NCI-H226 (cell line): ENCODE measurements at regions not wholly inside any gene's neighbourhood (a gene's known extent, or its start where the extent isn't known, plus 50 kb on each side); places are given as distances from the start of the nearest gene placed in this dataset.

Experiments
- DNase-seq: peaks from one replicate; pipeline ENCODE4 v3.0.0-alpha.2; 2015

DNA sequence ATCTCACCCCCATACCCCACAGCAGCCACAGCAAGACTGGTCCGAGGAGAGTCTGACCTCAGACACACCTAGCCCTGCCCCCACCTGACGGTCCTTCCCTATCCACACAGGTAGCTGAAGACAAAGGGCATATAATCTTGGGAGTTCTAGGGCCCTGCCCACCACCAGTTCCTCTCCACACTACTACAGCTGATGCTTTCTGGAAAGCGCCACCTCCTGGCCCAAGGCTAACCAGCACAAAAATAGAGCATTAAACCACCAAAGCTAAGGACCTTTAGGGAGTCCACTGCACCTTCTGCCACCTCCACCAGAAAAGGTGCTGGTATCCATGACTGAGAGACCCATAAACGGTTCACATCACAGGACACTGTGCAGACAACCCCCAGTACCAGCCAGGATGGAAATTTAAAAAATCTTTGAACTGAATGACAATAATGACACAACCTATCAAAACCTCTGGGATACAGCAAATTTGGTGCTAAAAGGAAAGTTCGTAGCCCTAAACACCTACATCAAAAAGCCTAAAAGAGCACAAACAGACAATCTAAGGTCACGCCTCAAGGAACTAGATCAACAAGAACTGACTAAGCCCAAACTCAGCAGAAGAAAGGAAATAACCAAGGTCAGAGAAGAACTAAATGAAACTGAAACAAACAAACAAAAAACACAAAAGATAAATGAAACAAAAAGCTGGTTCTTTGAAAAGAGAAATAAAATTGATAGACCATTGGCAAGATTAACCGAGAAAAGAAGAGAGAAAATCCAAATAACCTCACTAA lies 122.1 kb upstream of the TPRG1 start:
- DNase-seq, result no peak

DNA sequence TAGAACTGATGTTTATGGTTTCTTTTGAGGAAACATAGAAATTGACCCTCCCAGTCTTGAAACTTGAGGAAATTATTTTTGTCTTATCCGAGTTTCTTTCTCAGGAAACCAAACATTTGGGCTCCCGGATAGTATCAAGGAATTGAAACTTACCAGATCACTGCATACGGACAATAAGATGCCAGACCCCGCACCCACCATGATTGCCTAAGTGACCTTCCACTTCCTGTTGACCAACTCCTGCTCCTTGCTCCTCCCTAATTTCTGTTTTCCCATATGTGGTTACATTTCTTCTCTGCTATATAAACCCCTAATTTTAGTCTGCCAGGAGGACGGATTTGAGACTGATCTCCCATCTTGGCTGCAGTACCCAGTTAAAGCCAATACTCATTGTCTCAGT lies 118.4 kb upstream of the TPRG1 start:
- no peak for DNase-seq

DNA sequence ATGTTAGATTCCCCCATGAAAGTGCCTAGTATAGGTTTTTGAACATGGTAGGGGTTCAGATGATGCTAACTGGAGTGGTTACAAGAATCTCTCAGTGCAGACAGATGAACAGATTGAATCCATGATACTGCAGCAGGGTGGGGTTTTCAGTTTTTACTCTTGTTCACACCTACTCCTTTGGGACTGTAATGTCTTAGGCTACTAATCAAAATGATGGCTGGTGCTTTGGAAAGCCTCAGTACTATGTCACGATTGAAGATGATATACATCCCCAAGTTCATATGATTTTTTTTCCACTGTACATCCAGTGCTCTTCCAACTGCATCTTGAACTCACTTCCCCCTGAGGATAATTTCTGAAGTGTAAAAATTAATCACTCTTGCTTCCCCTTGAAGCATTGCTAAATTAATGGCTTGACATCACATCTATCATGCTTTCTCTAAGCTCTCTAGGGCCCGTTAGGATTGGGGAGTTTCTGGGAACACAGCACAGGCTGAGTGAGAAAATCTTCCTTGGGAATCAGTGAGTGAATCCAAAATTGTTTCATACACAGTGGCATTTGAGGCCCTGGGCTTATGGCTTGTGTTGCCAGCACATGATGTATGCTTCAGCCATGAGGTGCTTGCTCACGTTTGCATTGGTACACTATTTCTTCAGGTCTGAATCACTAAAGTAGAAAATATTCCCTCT lies 115.0 kb upstream of the TPRG1 start:
- no peak for DNase-seq

DNA sequence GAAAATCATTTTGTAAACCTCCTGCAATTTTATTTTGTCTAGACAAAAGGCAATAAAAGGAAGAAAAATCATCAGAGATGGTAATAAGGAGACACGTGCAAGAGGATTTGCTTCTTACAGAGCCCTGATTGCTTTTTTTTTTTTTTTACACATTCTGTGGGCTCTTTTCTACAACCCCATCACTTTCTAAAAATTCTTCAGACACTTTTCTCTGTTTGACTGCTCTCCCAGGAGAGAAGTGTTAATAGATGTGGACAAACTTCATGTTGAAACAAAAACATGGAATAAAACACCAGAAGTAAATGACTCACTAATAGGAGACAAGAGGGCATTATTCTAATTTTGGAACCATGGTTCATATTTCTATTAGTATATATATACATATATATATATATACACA lies 114.4 kb upstream of the TPRG1 start:
- no peak for DNase-seq

DNA sequence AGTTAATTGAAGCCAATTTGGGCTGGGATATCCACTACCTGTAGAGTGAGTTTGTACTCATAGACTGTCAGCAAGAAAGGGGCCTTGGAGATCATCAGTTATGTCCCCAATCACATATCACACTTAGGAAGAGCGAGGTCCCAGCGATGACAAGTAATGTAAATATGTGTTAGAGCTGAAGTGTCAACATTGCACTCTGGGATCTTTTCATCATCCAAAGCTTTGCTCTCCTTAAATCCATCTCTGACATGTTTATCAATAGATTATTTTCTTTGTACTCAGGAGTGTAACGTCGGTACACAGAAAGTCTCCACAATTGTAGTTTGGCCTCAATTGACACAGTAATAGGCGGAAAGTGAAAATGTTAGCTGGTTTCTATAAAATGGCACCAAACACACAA lies 113.7 kb upstream of the TPRG1 start:
- DNase-seq, result no peak

DNA sequence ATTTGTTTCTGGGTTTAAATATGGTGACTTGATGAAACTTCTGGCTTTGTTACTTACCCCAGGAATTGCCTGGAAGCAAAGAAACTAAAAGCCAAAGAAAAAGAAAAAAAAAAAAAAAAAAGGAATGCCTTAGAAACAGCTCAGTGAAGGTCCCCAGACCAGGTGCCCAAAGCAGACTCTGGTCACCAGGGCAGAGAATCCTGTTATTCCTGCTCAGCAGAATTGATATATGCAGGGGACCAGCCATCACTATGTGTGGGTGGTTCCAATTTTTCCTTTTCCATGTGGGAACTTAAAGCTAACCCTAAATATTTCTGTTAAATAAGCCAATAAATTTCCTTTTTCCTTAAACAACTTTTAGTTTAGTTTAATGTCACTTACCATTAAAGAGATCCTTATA lies 100.8 kb upstream of the TPRG1 start:
- no peak for DNase-seq

DNA sequence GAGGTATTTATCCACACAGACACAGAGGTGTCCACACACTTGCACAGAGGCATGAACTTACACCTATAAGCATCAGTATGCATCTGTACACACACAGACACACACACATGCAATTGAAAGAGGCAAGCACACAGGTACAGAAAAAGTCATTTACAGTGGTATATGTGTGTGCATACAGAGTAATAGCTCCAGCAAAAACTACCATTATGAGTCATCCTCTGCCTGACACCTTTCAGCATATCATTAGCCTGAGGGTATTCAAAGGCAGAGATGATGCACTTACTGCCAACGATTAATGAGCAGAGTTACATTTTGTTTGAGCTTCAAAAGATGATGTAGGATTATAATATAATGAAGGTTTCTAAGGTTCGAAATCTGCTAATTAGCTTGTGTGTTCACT lies 100.3 kb upstream of the TPRG1 start:
- peak; percentile 61 for DNase-seq

DNA sequence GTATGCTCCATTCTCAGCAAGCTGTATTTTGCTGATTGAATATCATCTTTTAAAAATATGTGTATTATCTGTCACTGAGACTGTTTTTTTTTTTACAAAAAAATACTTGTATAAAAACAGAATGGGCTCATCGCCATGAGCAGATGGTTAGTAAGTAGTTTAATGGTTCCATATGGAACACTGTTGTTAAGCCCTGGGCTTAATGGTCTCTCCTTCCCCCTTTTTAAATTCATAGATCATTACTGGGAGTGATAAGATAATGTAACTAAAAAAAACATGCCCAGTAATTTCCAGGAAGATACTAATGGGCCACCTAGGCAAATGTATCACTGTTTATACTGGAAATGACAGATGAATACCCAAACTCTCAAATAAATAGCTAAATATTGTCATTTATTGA lies 95.3 kb upstream of the TPRG1 start:
- no peak for DNase-seq

DNA sequence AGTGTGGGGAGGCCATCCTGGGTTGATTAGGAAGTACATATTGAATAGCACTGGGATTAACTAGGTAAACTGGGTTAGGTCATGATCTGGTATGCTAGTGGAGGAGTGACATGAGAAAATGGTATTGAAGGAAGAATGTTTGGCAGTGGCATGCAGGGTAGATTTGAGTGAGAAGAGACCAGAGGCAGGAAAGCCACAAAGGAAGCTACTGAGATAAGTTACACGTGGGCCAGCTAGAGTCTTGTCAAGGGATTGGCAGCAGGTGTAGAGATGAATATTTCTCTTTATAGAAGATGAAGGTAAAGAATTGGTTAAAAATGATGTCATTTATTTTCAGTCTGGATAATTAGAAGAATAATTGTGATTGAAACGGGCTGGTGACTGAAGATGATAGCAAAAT lies 91.0 kb upstream of the TPRG1 start:
- no peak for DNase-seq

DNA sequence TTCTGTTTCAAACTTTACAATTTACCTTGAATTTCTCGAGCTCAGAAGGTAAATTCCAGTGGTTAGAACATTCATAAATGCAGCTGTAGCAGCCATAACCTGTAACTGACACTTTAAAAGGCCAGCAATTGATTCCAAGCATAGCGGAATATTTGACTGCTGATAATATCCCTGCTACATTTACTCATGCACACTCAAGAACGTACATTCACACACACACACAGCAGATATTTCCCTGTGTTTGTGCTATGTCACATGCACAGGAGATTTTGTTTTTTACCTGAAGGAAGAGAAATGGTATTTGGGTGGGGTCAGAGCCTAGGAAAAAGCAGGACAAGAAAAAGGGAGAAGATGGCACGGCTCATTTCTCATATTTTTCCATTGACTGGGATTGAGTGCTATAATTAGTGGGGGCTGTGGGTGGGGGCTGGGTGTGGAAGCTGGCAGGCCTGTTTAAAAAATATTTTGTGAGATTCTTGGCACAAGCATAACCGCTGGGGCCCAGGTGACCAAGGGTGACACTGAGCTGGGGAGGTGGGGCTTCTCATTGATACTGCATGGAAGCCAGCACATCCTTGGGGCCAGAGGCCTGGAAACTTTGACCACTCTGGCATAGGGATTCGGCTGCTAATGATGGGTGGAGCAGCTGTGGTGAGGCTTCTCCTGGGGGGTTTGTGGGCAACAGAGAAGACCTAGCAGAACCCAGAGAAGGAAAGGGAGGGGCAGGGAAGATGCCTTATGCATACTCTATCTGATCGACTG lies 88.9 kb upstream of the TPRG1 start:
- DNase-seq, result no peak

DNA sequence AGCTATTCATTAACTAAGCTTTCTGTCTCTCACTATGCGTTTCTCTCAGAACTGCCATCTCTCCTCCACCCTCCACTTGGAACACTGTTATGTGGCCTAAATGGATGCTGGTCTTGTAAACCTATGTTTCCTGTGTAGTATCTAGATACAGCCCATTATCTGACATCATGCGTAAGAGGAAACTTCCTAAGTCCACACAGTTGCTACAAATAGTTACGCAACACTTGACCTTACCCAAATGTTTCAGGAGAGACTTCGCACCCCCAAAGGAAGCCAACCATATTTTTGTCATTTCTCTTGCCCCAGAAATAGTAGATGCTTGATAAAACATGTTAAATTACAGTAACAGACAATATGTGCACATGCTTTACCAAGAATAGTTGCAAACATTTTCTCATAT lies 87.2 kb upstream of the TPRG1 start:
- DNase-seq, result no peak

DNA sequence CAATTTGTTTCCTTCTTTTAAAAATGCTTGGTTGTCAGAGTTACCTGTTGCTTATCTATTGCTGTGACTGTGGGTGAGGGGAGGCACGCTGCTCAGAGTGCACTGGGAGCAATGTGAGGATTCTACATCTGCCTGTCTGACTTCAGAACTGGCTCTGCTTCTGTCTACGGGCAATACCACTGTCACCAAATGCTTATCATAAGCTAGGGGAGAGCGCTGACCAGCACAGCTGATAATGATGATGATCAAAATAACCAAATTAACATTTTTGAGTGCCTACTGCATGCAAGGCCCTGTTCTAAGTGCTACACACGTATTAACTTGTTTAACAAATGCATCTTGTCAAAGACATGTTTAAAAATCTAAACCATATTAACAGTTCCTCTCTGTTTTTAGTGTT lies 79.2 kb upstream of the TPRG1 start:
- no peak for DNase-seq

DNA sequence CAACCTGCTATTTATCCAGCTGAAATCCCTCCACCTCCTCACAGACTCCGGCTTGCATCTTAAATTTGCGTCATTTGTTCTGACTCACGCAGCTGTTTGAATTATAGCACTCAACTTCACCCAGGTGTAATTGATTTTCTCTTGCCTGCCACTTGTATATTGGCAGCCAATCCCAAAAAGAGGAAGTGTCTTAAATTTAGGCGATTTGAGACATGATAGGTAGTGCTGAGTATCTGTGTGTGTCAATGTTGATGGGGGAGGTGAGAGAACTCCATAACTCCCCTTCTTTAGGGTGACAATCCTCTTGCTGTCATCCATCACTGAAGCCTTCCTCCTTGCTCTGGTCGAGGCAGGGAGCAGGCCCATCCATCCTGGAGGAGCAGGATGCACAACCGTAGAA lies 77.2 kb upstream of the TPRG1 start:
- DNase-seq, result no peak

DNA sequence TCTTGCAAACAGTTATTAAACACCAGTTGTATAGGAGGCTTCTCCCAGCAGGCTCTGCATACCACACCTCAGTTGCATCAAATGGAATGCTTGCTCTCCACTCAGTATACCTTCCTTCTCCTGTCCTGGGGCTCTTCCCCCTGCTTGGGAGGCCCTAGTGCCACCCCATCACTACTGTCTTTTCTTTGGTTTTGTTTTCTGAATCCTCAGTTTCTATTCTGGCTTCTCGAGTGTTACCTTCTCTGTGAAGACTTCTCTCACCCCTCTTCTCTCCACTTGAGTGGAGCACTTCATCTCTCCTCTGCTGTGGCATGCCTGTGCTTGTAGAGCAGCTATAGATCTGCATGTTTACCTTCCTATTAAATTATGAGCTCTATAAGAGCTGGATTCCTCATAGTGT lies 75.7 kb upstream of the TPRG1 start:
- DNase-seq, result no peak

DNA sequence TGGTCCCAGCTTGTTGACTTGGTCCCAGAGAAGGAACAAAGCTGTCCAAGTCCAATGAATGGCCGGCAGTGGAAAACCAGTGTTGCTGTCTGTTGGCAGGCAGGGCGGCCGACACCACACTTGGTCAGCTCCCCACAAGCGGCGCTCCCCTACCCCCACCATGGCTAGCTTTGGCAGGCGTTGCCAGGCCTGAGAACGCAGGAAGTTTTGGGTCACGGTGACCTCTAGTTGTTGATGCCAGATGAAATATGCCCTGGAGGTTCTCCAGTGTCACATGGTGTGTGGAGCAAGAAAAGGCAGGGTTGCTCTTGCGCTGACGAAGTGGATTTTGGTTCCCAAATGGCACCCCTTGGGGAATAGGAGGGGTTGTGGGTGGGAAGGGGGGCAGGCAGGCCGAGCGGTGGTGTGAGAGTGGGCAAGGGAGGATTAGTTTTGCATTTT lies 72.7 kb upstream of the TPRG1 start:
- no peak for DNase-seq

DNA sequence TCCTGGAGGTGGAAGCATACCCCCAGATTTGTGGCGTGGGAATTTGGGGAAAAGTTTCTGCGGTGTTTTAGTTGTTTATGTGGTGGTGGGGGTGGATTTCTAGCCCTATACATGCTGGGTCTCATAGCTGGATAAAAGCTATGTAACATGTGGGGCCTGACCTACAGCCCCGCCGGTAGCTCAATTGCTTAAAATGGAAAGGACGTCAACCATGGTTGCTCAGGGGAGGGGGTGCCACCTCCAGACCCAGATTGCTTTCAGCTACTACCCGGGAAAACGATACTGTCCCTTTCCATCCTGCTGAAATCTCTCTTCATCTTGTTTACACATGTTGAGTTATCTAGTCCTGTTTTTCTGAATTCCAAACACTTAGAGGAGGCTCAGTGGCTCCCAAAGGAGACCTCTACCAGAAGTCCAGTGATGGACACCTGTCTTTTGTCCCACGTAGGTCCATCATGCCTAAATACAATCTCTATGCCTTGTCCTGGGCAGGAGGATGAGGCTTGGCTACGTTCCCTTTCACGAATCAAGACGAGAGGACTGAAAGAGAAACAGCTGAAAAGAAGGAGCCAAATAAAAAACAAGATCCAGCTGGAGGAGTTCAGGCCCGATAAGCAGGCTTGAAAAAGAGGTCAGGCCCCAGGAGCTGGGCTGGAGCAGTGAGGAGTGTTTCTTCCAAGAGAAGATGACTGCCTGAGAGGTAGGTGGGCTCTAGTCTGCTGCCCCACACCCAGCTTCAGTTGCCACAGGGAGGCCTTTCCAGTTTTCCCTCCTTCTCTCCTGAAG lies 72.1 kb upstream of the TPRG1 start:
- DNase-seq, result no peak

DNA sequence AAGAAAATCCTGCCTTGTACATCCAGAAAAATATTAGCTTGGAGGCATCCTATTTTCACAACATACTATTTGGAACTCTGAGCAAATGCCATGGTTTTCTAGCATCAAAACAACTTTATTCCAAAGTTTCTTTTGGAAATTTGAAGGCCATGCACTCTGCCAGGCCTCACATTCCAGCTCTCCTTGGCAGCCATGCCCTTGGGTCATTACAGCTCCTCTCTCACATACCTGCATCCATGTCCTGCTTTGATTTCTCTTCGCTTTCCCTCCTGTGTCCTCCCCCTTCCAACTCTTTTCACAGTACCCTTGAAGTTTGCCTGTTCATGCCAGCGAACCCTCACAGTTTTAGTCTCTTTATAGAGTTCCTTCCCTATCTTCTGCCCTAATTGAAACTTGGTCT lies 70.9 kb upstream of the TPRG1 start:
- no peak for DNase-seq

DNA sequence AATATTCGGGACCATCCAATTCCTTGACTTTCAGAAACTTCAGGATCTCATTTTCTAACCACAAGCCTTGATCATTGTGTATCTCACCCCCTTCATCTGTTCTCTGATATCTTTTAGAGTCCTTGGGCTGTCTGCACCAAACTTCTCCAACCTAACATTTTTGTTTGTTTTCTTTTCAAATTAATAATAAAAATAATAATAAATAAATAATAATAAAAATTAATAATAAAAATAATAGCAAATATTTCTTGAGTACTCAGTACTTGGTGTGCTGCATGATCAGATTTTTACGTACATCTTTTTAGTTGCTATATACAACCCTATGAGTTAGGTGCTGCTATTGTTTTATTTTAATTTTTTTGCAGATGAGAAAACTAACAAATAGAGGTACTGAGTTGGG lies 70.2 kb upstream of the TPRG1 start:
- DNase-seq, result no peak

DNA sequence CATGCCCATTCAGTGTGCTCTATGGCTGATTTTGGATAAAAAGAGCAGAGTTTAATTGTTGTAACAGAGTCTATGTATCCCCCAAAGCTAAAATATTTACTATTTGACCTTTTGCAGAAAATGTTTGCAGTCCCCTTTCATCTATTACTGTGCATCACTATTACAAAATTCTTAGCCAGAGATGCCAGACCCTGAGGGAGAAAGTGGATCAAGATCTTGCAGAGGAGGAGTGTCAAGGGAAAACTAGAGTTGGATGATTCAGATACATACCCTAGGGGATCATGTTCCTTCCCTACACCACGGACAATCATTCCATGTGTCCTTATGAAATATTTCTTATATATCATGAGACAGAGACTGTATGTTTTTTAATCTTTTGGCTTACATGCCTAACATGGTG lies 68.6 kb upstream of the TPRG1 start:
- no peak for DNase-seq

DNA sequence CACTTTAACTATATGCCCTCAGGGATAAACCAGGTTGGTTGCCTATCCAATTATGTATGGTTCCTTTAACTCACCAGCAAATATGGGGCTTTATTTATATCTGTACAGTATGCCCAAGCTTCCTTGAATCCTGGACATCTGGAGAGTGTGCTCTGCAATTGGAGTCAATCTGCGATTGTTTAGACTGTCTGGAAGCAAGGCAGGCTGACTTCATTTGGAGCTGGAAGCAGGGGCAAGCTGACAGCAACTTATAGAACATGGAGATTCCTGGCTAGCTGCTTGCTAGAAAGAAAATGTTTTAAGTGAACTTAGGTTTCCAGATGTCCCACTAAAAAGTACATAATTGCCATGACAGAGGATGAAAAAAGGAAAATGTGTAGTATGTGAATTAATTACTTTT lies 63.7 kb upstream of the TPRG1 start:
- DNase-seq, result no peak

DNA sequence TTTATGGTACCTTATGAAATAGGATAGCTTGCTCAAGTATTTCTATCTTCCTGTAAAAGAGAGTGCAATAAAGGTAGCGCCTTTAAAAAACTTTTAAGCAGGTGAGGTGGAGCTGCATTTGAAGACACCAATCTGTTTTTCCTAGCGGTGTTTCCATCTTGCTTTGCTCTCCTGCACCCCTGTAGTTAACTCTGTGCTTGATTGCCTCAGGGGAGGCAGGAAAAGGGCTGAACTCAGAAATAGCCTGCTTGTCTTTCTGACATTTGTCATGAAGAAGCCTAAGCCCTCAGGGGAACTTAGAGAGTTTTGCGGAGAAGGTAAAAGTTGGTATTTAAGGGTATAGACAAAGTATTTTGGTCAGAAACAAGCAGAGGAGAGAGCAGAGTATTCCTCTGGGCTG lies 63.0 kb upstream of the TPRG1 start:
- DNase-seq, result no peak

DNA sequence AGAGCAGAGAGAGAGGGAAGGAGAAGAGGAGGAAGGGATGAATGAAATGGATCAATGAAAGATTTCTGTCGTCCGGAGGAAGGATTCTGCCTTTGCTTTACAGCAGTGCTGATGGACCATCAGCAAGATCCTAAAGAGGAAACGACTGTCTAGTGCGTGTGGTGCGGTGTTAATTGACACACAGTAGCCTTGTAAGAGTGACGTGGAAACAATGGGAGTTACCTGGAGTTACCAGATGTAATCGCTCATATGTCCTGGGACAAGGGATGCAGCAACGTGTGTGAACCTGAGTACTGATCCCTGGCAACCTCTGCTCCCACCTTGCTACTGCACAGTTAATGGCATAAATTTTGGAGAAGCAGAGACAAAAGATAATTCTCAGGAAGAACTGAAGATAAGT lies 62.6 kb upstream of the TPRG1 start:
- DNase-seq, result no peak

DNA sequence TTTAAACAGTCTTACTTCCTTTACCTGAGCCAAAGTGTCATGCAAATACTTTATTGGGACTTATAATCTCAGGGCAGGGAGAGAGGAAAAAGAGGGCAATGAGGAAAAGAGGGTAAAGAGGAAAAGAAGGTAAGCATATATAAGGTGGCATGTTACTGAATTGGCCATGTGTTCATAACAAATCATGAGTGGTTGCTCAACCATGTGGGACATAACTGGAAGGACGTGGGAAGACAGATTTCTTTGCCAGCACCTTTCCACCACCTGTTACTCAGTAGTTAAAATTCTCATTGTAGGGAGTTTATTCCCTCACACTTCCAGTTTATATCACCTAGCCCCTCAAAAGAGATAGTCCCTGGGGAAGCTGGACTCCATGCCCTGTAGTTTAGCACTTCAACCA lies 54.7 kb upstream of the TPRG1 start:
- no peak for DNase-seq
